Epithelial cell of esophagus (primary cell): ENCODE measurements at regions not wholly inside any gene's neighbourhood (a gene's known extent, or its start where the extent isn't known, plus 50 kb on each side); places are given as distances from the start of the nearest gene placed in this dataset.
A peak's percentile ranks its signal among the peaks of the same experiment; 100 is the strongest.

Experiments used
- DNase-seq: peaks from one replicate; pipeline ENCODE4 v3.0.0; 2010; ENCODE audit warnings: low read depth
- H3K4me3 ChIP-seq: 2 replicates; pipeline ENCODE4 v1.5.1; 2011; ENCODE audit warnings: mild to moderate bottlenecking, low read length, control low read depth
- CTCF ChIP-seq: IDR thresholded peaks from 2 replicates; pipeline ENCODE4 v1.5.1; 2011; ENCODE audit warnings: low read depth, mild to moderate bottlenecking, low read length, control low read depth, inconsistent platforms; ENCODE audit not compliant: insufficient read depth; ENCODE audit errors: missing control alignments

- no peak for DNase-seq
- no peak for TF ChIP-seq CTCF
- no peak overlapping the region for H3K4me3 ChIP-seq
Measured at GRCh38 chr4:178976861-178977260, 1534.6 kb upstream of the AGA start.

- DNase-seq, result no peak
- H3K4me3 ChIP-seq, result no peak overlapping the region
- no peak for TF ChIP-seq CTCF
Measured at GRCh38 chr4:178993306-178993705, 1551.1 kb upstream of the AGA start.

GRCh38 chr4:179001918-179002317, 1559.7 kb upstream of the AGA start:
- H3K4me3 ChIP-seq, result no peak overlapping the region
- TF ChIP-seq CTCF, result no peak
- DNase-seq, result no peak

- no peak for DNase-seq
- H3K4me3 ChIP-seq, result no peak overlapping the region
- no peak for TF ChIP-seq CTCF
Measured at GRCh38 chr4:179007755-179008154, 1565.5 kb upstream of the AGA start.

DNA sequence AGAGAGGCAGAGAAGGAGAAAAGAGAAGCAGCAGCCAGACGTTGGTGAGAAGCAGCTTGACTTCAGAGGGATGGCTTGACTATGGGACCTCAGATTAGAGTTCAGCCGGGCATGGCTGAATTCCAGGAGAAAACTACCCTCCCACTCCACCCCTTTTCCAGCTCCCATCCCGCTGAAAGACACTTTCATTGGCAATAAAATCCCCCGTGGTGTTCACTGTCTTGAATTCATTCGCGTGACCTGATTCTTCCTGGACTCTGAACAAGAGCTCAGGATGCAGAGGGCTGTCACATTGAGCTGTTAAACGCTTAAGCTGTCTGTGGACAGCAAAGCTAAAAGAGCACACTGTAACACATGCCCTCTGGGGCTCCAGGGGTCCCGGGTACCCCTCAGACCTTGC, 1575.3 kb upstream of the AGA start:
- no peak overlapping the region for H3K4me3 ChIP-seq
- no peak for TF ChIP-seq CTCF
- DNase-seq, result no peak

GRCh38 chr4:179027569-179027968, 1585.3 kb upstream of the AGA start:
- no peak overlapping the region for H3K4me3 ChIP-seq
- no peak for TF ChIP-seq CTCF
- DNase-seq, result no peak

DNA sequence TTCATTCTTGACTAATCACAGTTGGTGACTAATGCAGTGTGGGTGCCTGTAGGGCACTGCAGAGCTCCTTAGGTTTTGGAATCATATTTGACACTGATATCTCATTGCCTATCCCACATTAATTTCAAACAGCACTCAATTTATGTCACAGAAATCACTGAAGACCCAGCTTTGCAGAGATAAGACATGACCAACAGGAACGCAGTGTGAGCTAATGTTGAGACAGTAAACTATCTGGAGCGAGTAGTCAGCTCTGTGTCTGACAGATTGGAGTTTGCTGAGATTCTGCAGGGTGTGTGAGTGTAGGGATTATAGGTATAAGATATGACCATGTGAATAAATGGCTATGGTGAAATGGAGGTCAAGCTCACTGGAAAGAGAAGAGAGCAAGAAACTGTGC, 1586.1 kb upstream of the AGA start:
- DNase-seq, result peak; percentile 35
- TF ChIP-seq CTCF, result no peak
- H3K4me3 ChIP-seq, result no peak overlapping the region
